NAMALWA (cell line): ENCODE measurements at regions not wholly inside any gene's neighbourhood (a gene's known extent, or its start where the extent isn't known, plus 50 kb on each side); places are given as distances from the start of the nearest gene placed in this dataset.

ENCODE experiments used
- DNase-seq: peaks from one replicate; pipeline ENCODE4 v3.0.0-alpha.2; 2015; ENCODE audit warnings: low spot score

GRCh38 chr1:192098001-192098400 is 60.3 kb upstream of the RGS18 start:
- DNase-seq: no peak

GRCh38 chr1:192099328-192099727 is 58.9 kb upstream of the RGS18 start:
- DNase-seq: no peak

- DNase-seq: no peak
Observed at GRCh38 chr1:192100686-192101468, 57.4 kb upstream of the RGS18 start.

- DNase-seq: no peak
Observed at GRCh38 chr1:192104128-192104527, 54.1 kb upstream of the RGS18 start.

- DNase-seq: no peak
Observed at GRCh38 chr1:192104852-192105251, 53.4 kb upstream of the RGS18 start.

- no peak for DNase-seq
Observed at GRCh38 chr1:192108161-192108560, 50.1 kb upstream of the RGS18 start.
